ENCODE measurements at regions not wholly inside any gene's neighbourhood (a gene's known extent, or its start where the extent isn't known, plus 50 kb on each side); places are given as distances from the start of the nearest gene placed in this dataset.

GRCh38 chr2:198424112-198424511 is 619.7 kb downstream of the PLCL1 start:
- TF ChIP-seq ETV6 (CRISPR knock-in tag; IDR thresholded peaks at IDR 0.05) (no peak), CTCF (IDR thresholded peaks at IDR 0.05) (no peak)

All from WTC11 (cell line).